ENCODE measurements at regions not wholly inside any gene's neighbourhood (a gene's known extent, or its start where the extent isn't known, plus 50 kb on each side); places are given as distances from the start of the nearest gene placed in this dataset.

- no peaks in the 10 kb centered on the region for H3K9me3 Mint-ChIP-seq
Measured at GRCh38 chr1:56216218-56216617, 363.1 kb downstream of the PLPP3 start.

GRCh38 chr1:56215771-56216170 is 363.6 kb downstream of the PLPP3 start:
- Histone ChIP-seq H3K27ac (ENCODE audit: low read depth in 1 of 2, low read length in 2 of 2) (no peak overlapping the region), H4K20me1 (ENCODE audit: insufficient read depth, low read length) (no peaks in the 10 kb centered on the region), H3K27me3 (ENCODE audit: control insufficient read depth in 2 of 2, insufficient read depth in 2 of 2, low read length in 2 of 2) (no peaks in the 10 kb centered on the region), H3K4me1 (ENCODE audit: control insufficient read depth in 1 of 2, insufficient read depth in 2 of 2, low read length in 2 of 2) (no peaks in the 10 kb centered on the region), H3K9me3 (replicated peaks in 1 of 2; ENCODE audit: control insufficient read depth in 1 of 2, insufficient read depth in 1 of 2, low read length in 2 of 2) (no peaks in the 10 kb centered on the region), H2AFZ (ENCODE audit: insufficient read depth, low read depth, low read length, poor library complexity, severe bottlenecking) (no peak overlapping the region), H3K79me2 (ENCODE audit: insufficient read depth, low read length) (no peaks in the 10 kb centered on the region), H3K36me3 (replicated peaks in 1 of 2; ENCODE audit: control insufficient read depth in 1 of 2, insufficient read depth in 2 of 2, low read length in 2 of 2) (no peaks in the 10 kb centered on the region), H3K9ac (ENCODE audit: insufficient read depth, low read length, poor library complexity, severe bottlenecking) (no peak overlapping the region), H3K4me2 (replicated peaks; ENCODE audit: extremely low read depth, low read length, poor library complexity, severe bottlenecking) (no peak overlapping the region), H3K4me3 (replicated peaks in 1 of 3; ENCODE audit: low read depth in 2 of 3, low read length in 3 of 3) (no peak overlapping the region)
- Mint-ChIP-seq H3K4me3 (no peak overlapping the region), H3K27me3 (ENCODE audit: low read depth in 3 of 3) (peaks cover 0 to 3% (median 2%) of the 10 kb centered on the region in 3 donors), H3K27ac (no peak overlapping the region), H3K9me3 (no peaks in the 10 kb centered on the region), H3K4me1 (no peaks in the 10 kb centered on the region), H3K36me3 (no peaks in the 10 kb centered on the region)
- no peak for DNase-seq
- WGBS (ENCODE audit: insufficient coverage), result no CpG with 5 or more reads among the region's 4 CpGs
- intact Hi-C loops (cut with micrococcal nuclease), result no loop called here
- TF ChIP-seq CTCF (IDR thresholded peaks at IDR 0.05), result no peak

More at GRCh38 chr1:56216218-56216617, 363.1 kb downstream of the PLPP3 start:
- Histone ChIP-seq H3K4me1 (ENCODE audit: control insufficient read depth in 1 of 2, insufficient read depth in 2 of 2, low read length in 2 of 2) (no peaks in the 10 kb centered on the region), H3K9ac (ENCODE audit: insufficient read depth, low read length, poor library complexity, severe bottlenecking) (no peak overlapping the region), H3K79me2 (ENCODE audit: insufficient read depth, low read length) (no peaks in the 10 kb centered on the region), H3K9me3 (replicated peaks in 1 of 2; ENCODE audit: control insufficient read depth in 1 of 2, insufficient read depth in 1 of 2, low read length in 2 of 2) (no peaks in the 10 kb centered on the region), H2AFZ (ENCODE audit: insufficient read depth, low read depth, low read length, poor library complexity, severe bottlenecking) (no peak overlapping the region), H3K4me2 (replicated peaks; ENCODE audit: extremely low read depth, low read length, poor library complexity, severe bottlenecking) (no peak overlapping the region), H4K20me1 (ENCODE audit: insufficient read depth, low read length) (no peaks in the 10 kb centered on the region), H3K4me3 (replicated peaks in 1 of 3; ENCODE audit: low read depth in 2 of 3, low read length in 3 of 3) (no peak overlapping the region), H3K36me3 (replicated peaks in 1 of 2; ENCODE audit: control insufficient read depth in 1 of 2, insufficient read depth in 2 of 2, low read length in 2 of 2) (no peaks in the 10 kb centered on the region), H3K27me3 (ENCODE audit: control insufficient read depth in 2 of 2, insufficient read depth in 2 of 2, low read length in 2 of 2) (no peaks in the 10 kb centered on the region), H3K27ac (ENCODE audit: low read depth in 1 of 2, low read length in 2 of 2) (no peak overlapping the region)
- DNase-seq, result no peak
- Mint-ChIP-seq H3K36me3 (no peaks in the 10 kb centered on the region), H3K27me3 (ENCODE audit: low read depth in 3 of 3) (peaks cover 0 to 3% (median 2%) of the 10 kb centered on the region in 3 donors), H3K27ac (no peak overlapping the region), H3K4me1 (no peaks in the 10 kb centered on the region), H3K4me3 (no peak overlapping the region)
- 100% methylated on average over 1 of the region's 4 CpGs for WGBS (ENCODE audit: insufficient coverage)
- intact Hi-C loops (cut with micrococcal nuclease), result no loop called here
- no peak for TF ChIP-seq CTCF (IDR thresholded peaks at IDR 0.05)

Measured in CD14-positive monocyte (primary cell).